Activated CD8-positive, alpha-beta memory T cell treated with anti-CD3 and anti-CD28 coated beads for 24 hours (primary cell): ENCODE measurements at regions not wholly inside any gene's neighbourhood (a gene's known extent, or its start where the extent isn't known, plus 50 kb on each side); places are given as distances from the start of the nearest gene placed in this dataset.
A peak's percentile ranks its signal among the peaks of the same experiment; 100 is the strongest.

Source experiments
- DNase-seq: peaks from one replicate; pipeline ENCODE4 v3.0.0-alpha.2; 2020

DNA sequence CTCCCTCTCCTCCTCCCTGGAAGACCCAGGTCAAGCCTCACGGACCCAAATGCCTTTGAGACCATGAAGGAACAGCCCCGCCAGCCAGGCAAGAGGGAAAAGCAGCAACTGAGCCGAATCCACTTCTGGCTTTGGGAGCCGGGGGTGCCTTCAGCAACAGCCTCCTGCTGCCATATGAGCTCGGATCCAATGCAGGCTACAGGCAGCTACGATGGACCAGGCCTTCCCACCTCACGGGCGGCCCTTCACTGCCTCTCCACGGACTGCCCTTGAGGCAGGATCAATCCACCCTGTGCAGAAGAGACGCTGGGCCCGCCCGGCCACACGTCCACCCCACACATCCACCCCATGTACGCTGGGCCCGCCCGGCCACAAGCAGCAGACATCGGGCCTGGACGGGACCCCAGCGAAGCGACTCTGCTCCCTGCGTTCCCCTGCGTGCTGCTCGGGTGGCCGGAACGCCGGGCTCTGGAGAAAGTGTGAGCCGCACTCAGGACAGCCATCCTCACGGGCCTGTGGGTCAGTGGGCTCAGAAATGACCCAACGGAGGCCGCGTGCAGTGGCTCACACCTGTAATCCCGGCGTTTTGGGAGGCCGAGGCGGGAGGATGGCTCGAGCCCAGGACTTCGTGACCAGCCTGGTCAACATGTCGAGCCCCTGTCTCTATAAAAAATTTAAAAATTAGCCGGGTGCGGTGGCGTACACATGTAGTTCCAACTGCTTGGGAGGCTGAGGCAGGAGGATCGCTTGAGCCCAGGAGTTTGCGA, 82.0 kb downstream of the FOXL3 start:
- DNase-seq, result no peak

DNA sequence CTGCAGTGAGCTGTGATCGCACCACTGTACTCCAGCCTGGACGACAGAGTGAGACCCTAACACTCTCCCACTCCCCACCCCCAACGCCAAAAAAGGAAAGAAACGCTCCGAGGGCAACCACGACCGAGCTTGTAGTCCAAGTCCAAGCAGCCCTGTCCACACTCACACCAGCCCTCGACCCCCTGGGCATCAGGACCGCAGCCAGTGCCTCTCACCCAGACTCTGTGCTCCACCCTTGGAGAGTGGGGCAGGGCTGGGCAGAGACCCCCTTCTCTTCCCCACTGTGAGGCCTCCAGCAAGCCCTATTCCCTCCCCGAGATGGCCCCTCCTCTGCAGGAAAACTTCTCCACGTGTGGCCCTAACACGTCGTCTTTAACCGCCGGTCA, 82.6 kb downstream of the FOXL3 start:
- DNase-seq, result no peak

DNA sequence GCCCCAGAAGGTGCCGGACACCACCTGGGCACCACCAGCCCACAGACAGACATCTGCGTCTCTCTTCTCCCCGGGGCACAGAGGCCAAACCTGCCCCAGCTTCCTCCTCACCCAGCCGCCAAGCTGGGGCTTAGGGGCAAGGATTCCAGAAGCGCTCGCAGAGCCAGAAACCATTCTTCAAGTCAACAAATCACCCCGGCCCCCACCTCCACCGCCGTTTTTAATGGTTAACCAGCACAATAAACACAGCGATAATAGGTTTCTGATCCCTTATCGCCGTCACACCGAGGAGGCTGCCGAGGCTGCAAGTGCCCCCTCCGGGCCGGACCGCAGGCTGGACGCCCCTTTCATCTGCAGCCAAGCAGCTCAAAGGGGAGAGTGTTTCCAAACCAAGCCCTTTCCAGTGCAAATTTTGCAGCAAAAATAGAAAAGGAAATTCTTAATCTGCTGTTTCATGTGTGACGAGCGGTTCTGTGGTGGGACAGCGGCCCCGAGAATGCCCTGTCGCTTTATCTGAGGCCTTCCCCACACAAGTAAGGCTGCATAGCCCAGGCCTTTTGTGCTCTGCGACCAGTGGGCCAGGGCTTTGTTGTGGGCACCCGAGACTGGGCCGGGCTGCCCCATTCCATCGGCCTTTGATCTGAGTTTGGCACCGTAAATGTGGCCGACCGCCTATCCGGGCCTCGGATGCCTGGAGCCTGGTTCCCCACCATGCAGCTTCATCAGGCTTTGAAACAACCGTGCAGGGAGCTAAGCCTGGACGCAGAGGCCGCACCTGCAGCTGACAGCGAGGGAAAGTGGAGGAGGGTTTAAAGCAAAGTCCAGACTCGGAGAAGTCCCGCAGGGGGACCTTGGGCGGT, 83.2 kb downstream of the FOXL3 start:
- no peak for DNase-seq

DNA sequence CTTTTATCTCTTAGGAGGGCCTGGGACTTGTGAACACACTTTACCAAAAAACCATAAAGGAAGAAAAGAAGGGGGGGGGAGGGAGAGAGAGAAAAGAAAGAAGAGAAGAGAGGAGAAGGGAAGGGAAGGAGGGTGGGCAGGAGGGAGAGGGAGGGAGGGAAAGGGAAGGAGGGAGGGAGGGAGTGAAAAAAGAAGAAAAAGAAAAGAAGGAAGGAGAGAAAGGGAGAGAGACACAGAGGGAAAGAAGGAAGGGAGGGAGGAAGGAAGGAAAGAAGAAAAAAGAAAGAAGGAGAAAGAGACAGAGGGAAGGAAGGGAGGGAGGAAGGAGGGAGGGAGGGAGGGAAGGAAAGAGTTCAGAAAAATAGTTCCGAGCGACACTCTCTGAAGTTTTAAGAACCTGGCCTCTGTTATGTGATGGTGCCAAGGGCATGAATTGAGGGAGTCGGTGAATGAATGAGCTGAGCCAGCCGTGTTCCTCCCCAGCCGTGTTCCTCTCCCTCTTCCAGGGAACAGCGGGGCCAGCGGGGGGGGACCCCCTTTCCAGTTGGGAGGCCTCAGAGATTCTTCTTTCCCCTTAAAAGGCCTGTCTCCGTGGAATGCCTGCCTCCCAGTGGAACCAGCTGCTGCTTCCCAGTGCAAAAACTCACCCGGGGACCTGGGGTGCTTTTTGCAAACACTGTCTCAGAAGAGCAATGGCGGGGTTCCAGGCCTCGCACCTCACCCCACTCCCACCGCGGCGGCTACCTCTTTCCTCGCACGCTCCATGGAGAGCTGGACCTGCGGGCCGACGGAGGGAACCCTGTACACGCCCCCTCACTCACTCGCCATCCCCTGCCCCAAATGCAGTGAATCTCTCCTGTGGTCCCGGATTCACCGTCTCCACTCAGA, 84.1 kb downstream of the FOXL3 start:
- no peak for DNase-seq

DNA sequence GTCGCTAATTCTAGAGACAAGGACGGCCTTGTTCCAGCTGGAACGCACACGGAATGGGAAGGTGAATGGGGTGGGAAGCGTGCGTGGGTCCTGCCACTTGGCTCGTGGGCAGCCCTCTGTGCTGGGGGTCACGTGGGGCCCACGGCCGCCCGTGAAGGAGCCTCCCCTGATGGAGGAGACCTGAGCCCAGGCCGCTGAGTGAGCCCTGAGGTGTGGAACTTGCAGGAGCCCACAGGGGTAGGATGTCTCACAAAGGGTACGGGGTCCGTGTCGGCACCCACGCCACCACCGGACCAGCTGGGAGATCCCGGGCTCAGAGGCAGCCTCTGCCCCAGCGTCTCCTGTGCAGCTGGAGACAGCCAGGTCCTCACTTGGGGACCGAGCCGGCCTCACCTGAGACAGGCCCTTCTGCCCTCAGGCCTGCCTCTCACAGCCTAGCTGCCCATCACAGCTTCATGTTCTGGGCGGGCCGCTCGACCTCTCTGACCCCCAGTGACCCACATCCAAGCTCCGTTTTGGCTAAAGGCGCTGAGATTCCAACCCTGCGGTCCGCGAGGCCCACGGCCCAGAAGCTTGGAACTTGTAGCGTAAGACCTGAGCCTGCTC, 84.8 kb downstream of the FOXL3 start:
- no peak for DNase-seq

DNA sequence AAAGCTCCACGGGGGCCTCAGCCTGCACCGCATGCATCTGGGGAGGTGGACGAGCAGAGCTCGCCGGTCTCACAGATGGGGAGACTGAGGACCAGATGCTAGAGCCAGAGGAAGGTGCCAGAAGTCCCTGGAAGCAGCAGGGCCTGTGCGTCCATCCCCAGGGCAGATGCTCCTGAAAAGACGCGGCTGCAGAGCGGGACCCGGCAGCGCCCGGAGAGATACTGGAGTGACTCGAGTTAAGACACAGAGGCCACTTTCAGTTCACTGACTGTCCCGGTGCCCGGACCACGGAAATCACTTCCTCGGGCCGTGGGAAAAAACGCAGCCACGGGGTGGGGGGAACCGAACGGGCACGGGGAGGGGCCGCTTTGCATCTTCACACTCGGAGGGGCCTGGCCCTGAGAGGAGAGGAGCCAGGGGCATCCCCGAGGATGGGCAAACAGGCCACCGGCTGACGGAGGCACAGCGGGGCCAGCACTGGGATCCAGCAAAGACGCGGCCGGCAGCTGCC, 85.4 kb downstream of the FOXL3 start:
- no peak for DNase-seq

DNA sequence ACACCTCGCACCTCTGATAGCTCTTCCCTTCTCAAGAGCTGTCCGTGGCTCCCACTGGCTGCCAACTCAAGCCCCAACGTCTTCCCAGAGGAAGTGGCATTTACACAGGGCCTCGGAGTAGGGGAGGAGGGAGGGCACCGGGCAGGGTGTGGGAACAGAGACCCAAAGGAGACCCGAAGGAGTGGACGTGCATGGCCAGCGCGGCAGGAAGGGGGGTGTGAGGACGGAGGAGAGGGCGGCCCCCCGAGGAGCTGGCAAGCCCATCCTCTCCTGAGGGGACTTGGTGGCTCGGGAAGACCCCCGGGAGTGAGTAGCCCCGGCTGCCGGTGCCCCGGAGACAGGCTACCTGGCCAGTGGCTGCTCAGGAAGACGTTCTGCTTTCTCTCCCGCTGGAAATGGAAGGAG, 85.9 kb downstream of the FOXL3 start:
- DNase-seq, result no peak

DNA sequence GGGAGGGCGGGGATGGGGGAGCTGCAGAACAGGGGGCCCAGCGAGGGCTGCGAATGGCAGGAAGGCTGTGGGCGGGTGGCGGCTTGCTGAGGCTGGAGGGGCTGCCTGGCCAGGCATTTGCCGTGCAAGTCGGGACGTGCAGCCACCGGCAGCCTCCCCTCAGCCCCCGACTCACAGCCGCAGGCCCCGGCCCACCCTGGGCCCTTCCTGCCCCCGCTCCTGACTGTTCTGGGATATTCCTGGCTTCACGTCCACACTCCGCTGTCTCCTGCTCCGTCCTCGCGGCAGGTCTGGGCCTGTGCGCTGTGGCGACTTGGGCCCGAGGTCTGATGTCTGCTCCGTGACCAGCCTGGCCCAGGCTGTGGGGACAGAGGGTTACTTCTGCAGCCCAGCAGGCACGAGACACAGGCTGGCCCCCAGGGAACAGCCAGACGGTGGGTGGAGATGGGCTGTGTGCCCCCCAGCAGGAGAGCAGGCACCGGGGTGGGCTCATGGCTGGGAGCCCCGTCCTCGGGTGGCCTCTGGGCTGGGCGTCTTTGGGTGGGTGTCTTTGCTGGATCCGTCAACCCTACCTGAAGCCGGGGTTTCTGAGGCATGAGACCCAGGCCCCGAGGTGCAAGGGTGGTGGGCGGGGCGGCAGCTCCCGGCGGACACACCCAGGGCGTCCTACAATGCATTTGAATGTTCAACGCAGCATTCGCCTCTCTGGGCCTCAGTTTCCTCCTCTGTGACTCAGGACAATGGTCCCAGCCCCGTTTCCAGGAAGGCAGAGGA, 86.5 kb downstream of the FOXL3 start:
- DNase-seq, result peak; percentile 56

DNA sequence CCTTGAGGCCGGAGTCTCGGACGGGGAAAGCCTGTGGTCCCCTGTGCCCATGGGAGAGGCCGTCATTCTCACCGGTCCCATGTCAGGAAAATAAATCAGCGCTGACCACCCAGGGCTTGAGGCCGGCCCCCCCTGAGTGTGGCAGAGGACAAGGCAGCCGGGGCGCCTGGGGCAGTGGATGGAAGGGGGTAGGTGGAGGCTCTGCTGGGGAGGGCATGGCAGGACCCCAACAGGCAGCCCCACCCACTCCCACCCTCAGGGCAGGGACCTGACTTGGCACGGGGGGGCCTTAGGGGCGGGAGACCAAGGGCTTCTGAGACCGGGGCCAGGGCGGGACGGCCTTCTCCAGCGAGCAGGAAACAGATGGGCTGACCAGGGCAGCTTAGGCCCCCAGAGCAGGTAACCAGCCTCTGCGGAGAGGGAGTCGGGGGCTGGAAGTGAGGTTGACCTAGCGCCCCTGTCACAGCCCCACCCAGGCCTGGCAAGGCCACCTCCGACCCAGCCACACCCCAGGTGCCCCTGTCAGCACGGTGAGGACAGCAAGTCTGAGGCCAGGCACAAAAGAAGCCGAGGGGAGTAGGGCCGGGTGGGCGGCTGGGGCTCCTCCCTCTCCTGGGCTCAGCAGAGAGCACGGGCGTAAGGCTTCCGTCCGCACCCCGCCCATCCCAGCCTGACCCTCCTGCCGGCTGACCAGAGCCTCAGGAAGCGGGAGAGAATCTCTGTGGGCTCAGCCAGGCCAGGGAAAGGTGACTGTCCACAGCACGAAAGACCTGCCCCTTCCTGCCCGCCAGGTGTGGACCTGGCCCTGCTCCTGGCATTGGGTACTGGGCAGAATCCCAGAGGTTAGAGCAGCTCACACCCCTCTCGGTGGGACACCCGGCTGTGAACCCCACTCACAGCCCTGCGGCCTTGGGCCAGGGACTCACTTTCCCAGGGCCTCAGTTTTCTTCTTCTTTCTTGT, 87.4 kb downstream of the FOXL3 start:
- DNase-seq, result peak; percentile 52

DNA sequence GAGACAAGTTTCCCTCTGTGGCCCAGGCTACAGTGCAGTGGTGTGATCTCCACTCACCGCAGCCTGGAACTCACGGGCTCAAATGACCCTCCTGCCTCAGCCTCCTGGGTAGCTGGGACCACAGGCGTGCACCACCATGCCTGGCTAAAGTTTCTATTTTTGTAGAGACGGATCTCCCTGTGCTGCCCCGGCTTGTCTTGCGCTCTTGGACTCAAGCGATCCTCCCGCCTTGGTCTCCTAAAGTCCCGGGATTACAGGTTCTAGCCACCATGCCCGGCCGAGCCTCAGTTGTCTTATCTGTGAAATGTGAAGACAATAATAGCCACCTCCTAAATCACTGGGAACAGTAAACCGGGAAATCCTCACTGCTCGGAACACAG, 88.1 kb downstream of the FOXL3 start:
- peak; percentile 47 for DNase-seq

DNA sequence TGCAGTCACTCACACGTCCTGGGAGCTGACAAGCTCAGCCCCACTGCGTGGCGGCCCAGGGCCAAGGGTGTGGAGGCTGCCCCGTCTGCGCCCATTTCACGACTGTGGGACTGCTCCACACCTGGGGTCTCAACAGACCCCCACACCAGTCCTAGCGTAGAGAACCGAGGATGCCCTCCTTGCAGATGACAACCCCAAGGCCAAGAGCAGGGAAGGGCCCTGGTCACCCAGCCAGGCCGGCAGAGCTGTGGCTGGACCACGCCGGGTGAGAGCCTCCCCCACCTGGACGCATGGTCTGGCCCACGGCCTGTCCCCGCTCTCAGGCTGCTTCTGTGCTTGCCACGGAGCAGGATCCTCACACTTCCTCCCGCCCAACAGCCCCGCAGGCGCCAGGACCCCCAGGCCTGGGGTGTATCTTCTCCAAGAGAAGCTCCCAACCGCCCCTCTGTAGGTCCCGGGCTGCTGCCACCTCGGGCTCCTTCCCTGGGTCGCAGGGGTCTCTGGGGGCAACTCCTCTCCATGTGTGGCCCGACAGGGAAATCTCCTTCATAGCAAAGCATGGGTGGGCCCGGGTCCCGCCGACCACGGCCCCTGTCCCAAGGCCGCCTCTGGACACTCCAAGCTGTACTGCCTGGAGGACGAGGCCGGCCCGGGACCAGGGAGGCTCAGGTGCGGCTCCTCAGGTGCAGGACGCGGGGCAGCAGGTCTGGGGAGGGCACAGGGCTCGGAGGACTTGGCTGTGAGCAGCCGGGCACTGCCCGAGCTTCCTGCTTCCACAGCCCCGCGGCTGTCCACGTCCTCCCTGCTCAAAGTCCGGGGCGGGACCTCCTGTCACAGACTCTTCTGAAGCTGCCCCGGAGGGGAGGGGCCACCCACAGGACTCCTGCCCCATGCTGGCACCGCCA, 88.8 kb downstream of the FOXL3 start:
- peak; percentile 59 for DNase-seq

DNA sequence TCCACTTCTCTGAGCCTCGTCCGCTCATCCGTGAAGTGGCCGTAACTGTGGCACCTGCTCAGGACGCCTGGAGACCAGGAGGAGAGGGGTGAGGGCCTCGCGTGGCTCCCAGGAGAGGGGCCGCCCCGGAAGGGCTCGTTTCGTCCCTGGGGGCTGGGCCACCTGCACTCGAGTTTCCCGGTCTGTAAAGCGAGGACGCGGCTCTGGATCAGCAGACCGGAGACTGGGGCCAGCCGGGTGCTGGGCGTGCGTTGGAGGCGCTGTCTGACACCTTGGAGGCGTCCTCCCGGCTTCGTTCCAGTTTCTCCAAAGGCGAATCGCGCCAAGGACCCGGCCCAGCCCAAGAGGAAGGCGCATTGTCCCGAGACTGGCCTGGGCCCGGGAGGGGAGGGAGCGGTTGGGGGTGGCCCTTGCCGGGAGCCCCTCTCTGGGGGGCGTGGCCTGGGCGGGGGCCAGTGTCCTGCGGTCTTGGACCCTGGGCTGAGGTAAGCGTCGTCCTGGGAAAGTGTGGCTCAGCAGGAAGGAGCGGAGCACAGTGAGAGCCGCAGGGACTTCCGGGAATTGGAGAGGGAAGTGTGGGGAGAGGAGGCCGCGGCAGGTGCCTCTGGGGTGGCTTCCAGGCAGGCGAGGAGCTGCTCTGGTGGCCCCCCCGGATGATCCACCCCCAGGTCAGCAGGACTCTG, 89.6 kb downstream of the FOXL3 start:
- DNase-seq, result peak; percentile 64

DNA sequence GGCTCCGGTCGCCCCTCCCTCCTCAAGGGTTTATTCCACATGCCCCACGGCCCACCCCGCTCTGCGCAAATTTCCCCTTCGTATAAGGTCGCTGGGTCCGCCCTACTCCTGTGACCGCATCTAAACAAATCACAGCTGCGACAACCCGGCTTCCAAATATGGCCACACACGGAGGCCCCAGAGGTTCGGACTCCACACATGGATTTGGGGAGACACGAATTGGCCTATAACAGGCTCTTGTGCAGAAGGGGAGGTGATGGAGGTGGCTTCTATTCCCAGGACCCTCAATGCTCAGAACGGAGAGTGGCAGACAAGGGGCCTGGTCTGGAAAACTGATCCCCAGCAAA, 90.1 kb downstream of the FOXL3 start:
- DNase-seq, result no peak

DNA sequence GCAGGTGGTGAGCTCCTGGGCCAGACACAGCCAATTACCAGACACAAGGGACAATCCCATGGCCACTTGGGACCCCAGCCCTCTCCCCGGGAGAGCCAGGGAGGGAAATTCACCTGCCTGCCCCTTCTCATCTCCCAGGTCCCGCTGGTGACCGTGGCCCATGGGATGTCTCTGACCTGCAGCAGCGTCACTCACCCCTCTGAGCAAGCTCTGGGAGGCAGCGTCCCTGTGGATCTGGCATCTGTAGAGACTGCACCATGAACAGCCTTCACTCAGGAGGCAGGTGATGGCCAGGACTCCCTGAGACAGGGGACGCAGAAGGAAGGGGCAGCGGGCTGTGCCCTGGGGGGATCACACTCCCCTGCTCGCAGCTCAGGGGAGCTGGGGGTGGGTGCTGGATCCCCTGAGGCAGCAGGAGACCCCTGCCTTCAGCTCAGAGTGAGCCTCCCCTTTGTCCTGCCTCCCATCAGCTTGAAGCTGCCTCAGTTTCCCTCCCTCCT, 90.8 kb downstream of the FOXL3 start:
- DNase-seq, result peak; percentile 63

DNA sequence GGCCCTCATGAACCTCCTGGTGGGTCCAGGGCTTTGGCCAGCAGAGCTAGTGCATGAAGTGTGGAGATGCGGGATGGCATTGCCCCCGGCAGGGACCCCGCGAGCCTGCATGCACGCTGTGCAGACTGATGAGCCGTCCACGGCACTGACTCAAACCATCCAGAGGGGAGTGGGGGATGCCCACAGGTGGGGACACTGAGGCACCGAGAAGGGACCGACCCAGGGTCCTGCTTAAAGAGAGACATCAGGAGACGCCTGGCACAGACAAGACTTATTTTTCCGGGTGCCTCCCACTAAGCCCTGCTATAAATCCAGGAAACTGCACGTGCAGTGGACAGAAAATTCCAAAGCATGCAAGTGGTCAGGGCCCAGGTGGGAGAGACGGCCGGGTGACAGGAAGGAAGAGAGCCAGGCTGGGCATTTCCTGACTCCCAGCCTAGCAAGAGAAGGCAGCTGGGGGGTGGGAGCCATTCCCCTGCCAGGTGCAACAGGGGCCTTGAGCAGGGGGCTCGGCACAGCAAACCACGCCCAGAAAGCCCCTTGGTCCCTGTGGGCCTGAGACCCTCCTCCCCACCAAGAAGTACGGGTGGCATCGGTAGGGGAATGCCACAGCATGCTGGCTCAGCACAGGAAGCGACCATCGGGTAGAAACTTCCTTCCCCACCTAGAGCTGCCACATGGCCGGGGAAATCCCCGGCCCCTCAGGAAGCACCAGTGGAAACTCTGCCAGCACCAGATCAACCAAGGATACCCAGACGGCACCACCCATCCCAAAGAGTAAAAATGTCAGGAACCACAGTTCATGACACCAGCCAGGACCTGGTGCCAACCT, 91.5 kb downstream of the FOXL3 start:
- peak; percentile 83 for DNase-seq

DNA sequence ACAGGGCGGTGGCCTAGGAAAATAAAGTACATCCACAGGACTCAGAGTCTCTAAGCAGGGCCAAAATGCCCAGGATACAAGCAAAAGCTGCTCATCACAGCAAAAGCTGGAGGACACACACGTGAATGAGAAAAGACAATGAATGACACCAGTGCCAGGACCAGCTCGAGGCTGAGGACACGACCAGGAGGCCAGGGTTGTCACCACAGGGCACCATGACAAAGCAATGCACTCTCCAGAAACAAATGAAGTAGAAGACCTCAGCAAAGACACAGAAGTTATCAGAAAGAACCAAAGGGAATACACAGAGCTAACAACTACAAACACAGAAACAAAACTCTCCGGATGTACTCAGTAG, 92.1 kb downstream of the FOXL3 start:
- DNase-seq, result no peak

DNA sequence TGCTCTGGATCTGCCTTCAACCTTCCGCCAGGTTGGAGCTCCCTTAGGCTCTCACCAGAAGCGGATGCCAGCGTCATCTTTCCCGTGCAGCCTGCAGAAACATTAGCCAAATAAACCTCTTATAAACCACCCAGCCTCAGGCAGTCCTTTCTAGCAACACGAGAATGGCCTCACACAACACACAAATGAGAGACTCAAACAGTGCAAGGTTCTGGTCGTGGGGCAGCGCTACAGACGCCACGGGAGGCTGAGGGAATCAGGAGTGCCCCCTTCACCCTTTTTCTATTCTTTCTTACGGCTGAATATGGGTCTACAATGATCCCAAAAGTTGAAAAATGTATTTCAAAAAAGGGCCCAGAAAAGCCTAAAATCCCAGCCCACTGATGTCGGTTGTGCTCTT, 96.4 kb downstream of the FOXL3 start:
- DNase-seq, result peak; percentile 37
